ENCODE measurements at regions not wholly inside any gene's neighbourhood (a gene's known extent, or its start where the extent isn't known, plus 50 kb on each side); places are given as distances from the start of the nearest gene placed in this dataset.

DNA sequence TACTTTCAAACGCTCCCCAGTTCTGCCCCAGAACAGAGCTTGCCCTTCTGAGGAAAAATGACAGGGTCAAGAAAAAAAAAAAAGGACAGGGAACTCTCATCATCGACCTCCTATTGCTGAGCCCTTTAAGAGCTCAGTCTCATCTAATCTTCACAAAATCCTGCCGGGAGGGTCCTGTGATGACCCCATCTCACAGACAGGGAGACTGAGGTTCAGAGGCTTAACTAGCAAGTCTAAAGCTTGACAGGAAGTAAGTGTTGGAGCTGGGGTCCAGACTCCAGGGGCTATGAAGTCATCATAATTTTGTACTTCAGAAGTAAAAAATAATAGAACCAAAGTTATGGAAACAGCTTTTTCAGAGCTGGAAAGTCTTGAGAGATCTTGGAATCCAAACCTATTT, 171.1 kb upstream of the MYCN start:
- no peaks in the 10 kb centered on the region for H3K27me3 ChIP-seq (ENCODE audit: insufficient read depth, low read length)
- no peak overlapping the region for H3K4me3 ChIP-seq (ENCODE audit: insufficient read depth, low read depth, low read length)
- H3K36me3 ChIP-seq (ENCODE audit: insufficient read depth, low read length): no peaks in the 10 kb centered on the region
- H3K79me2 ChIP-seq (ENCODE audit: insufficient read depth, low read length): no peaks in the 10 kb centered on the region
- FAIRE-seq (no peak), DNase-seq (ENCODE audit: low read depth) (no peak)
- no peak overlapping the region for H3K27ac Mint-ChIP-seq (ENCODE audit: unreplicated experiment)
- no peak for TF ChIP-seq EZH2 (IDR thresholded peaks at IDR 0.05; ENCODE audit: insufficient read depth, low read length)
- TF ChIP-seq, protein P1, sequence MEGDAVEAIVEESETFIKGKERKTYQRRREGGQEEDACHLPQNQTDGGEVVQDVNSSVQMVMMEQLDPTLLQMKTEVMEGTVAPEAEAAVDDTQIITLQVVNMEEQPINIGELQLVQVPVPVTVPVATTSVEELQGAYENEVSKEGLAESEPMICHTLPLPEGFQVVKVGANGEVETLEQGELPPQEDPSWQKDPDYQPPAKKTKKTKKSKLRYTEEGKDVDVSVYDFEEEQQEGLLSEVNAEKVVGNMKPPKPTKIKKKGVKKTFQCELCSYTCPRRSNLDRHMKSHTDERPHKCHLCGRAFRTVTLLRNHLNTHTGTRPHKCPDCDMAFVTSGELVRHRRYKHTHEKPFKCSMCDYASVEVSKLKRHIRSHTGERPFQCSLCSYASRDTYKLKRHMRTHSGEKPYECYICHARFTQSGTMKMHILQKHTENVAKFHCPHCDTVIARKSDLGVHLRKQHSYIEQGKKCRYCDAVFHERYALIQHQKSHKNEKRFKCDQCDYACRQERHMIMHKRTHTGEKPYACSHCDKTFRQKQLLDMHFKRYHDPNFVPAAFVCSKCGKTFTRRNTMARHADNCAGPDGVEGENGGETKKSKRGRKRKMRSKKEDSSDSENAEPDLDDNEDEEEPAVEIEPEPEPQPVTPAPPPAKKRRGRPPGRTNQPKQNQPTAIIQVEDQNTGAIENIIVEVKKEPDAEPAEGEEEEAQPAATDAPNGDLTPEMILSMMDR (IDR thresholded peaks at IDR 0.05; ENCODE audit: insufficient read depth, low read depth, low read length): no peak
- H3K4me1 Mint-ChIP-seq (ENCODE audit: low read depth, unreplicated experiment): peaks cover 3% of the 10 kb centered on the region
- no peak overlapping the region for H3K4me2 ChIP-seq (ENCODE audit: low read length)
- H3K36me3 Mint-ChIP-seq (ENCODE audit: low read depth, unreplicated experiment): no peaks in the 10 kb centered on the region
- H3K9me3 ChIP-seq (ENCODE audit: insufficient read depth, low read depth, low read length): no peaks in the 10 kb centered on the region
- H3K9ac ChIP-seq (ENCODE audit: low read length): no peak overlapping the region
- H3K4me3 Mint-ChIP-seq (ENCODE audit: unreplicated experiment): no peak overlapping the region
- no peaks in the 10 kb centered on the region for H4K20me1 ChIP-seq (ENCODE audit: insufficient read depth, low read length)
- no peak overlapping the region for H2AFZ ChIP-seq (ENCODE audit: low read depth, low read length)
- no peaks in the 10 kb centered on the region for H3K9me3 Mint-ChIP-seq (ENCODE audit: unreplicated experiment)
- peaks cover 31% of the 10 kb centered on the region for H3K27me3 Mint-ChIP-seq (ENCODE audit: low read depth, unreplicated experiment)
- no peaks in the 10 kb centered on the region for H3K4me1 ChIP-seq (ENCODE audit: insufficient read depth, low read length)
- no peak overlapping the region for H3K27ac ChIP-seq (ENCODE audit: low read depth, low read length)

DNA sequence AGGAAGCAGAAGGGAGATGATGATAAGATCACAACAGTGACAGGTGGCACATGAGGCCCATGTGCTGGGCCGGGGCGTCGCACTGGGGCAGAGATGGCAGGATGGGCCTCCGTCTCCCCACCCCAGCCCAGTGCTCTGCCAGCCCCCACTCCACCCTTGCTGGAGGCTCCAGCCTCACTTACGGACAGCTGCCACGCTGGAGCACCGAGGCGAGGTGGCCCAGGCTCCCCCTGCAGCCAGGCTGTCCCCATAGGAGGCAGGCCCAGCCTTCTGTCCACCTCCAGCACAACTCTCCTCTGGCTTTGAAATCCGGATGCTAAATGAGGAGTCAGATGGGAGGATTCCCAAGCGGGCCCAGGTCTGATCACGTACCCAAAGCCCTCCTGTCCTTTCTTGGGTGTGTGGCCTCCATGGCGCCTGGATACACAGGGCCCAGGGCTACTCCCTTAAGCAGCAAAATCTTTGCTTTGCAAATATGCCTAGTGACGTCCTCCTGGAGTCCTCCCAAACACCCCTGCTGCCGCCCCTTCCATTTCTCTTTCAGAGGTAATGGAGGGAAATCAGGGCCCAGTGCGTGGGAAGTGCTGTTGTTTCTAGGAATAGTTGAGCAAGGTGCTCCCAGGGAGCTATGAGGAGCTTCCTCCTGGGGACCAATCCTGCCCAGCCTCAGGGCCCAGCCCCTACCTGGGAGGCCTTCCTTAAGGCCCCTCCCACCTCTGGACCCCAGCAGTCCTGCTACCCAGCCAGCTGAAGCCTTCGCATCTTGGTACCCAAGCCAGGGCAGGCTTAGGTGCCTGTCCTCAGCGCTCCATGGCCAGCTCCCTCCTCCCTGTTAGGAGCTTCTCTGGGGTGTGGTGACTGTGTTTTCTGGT, 170.4 kb upstream of the MYCN start:
- Histone ChIP-seq H2AFZ (ENCODE audit: low read depth, low read length) (no peak overlapping the region), H3K4me3 (ENCODE audit: insufficient read depth, low read depth, low read length) (no peak overlapping the region), H3K4me1 (ENCODE audit: insufficient read depth, low read length) (no peaks in the 10 kb centered on the region), H3K27ac (ENCODE audit: low read depth, low read length) (no peak overlapping the region), H3K36me3 (ENCODE audit: insufficient read depth, low read length) (no peaks in the 10 kb centered on the region), H3K27me3 (ENCODE audit: insufficient read depth, low read length) (no peaks in the 10 kb centered on the region), H3K4me2 (ENCODE audit: low read length) (no peak overlapping the region), H3K79me2 (ENCODE audit: insufficient read depth, low read length) (no peaks in the 10 kb centered on the region), H3K9me3 (ENCODE audit: insufficient read depth, low read depth, low read length) (no peaks in the 10 kb centered on the region), H3K9ac (ENCODE audit: low read length) (no peak overlapping the region), H4K20me1 (ENCODE audit: insufficient read depth, low read length) (no peaks in the 10 kb centered on the region)
- Mint-ChIP-seq H3K4me3 (ENCODE audit: unreplicated experiment) (no peak overlapping the region), H3K4me1 (ENCODE audit: low read depth, unreplicated experiment) (peaks cover 3% of the 10 kb centered on the region), H3K36me3 (ENCODE audit: low read depth, unreplicated experiment) (no peaks in the 10 kb centered on the region), H3K9me3 (ENCODE audit: unreplicated experiment) (no peaks in the 10 kb centered on the region), H3K27ac (ENCODE audit: unreplicated experiment) (no peak overlapping the region), H3K27me3 (ENCODE audit: low read depth, unreplicated experiment) (peaks cover 29% of the 10 kb centered on the region)
- DNase-seq (ENCODE audit: low read depth) (no peak), FAIRE-seq (no peak)
- TF ChIP-seq, protein P1 (IDR thresholded peaks at IDR 0.05; ENCODE audit: insufficient read depth, low read depth, low read length): no peak
- no peak for TF ChIP-seq EZH2 (IDR thresholded peaks at IDR 0.05; ENCODE audit: insufficient read depth, low read length)

DNA sequence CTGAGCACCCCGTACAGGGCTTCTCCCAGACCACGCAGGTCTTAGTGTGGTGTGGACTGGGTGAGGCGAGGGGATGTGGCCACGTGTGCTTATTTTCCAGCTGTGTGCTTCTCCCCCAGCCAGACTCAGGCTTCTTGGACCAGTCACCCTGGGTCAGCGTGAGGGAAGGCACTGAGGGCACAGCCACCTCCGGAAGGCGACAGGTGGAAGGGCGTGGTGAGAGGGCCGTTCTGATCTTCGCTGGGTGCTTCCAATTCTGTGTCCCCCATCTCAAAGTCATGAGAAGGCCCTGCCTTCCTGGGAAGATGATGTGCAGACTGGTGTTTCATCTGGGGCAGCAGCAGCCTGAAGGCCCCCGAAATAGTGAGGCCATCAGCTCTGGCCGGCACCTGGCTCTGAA, 169.7 kb upstream of the MYCN start:
- H3K9me3 Mint-ChIP-seq (ENCODE audit: unreplicated experiment): no peaks in the 10 kb centered on the region
- H3K4me1 Mint-ChIP-seq (ENCODE audit: low read depth, unreplicated experiment): peaks cover 3% of the 10 kb centered on the region
- H3K27me3 Mint-ChIP-seq (ENCODE audit: low read depth, unreplicated experiment): peaks cover 26% of the 10 kb centered on the region

More for the DNA sequence above, 169.7 kb upstream of the MYCN start:
- H3K27ac ChIP-seq (ENCODE audit: low read depth, low read length): no peak overlapping the region
- Mint-ChIP-seq H3K27ac (ENCODE audit: unreplicated experiment) (no peak overlapping the region), H3K36me3 (ENCODE audit: low read depth, unreplicated experiment) (no peaks in the 10 kb centered on the region), H3K4me3 (ENCODE audit: unreplicated experiment) (no peak overlapping the region)
- no peak for TF ChIP-seq EZH2 (IDR thresholded peaks at IDR 0.05; ENCODE audit: insufficient read depth, low read length)
- TF ChIP-seq, protein P1 (IDR thresholded peaks at IDR 0.05; ENCODE audit: insufficient read depth, low read depth, low read length): no peak
- H3K9ac ChIP-seq (ENCODE audit: low read length): no peak overlapping the region
- no peaks in the 10 kb centered on the region for H3K9me3 ChIP-seq (ENCODE audit: insufficient read depth, low read depth, low read length)
- H2AFZ ChIP-seq (ENCODE audit: low read depth, low read length): no peak overlapping the region
- no peaks in the 10 kb centered on the region for H3K27me3 ChIP-seq (ENCODE audit: insufficient read depth, low read length)
- H3K79me2 ChIP-seq (ENCODE audit: insufficient read depth, low read length): no peaks in the 10 kb centered on the region
- H3K4me3 ChIP-seq (ENCODE audit: insufficient read depth, low read depth, low read length): no peak overlapping the region
- no peak overlapping the region for H3K4me2 ChIP-seq (ENCODE audit: low read length)
- H3K36me3 ChIP-seq (ENCODE audit: insufficient read depth, low read length): no peaks in the 10 kb centered on the region
- DNase-seq (ENCODE audit: low read depth) (no peak), FAIRE-seq (no peak)
- no peaks in the 10 kb centered on the region for H3K4me1 ChIP-seq (ENCODE audit: insufficient read depth, low read length)
- H4K20me1 ChIP-seq (ENCODE audit: insufficient read depth, low read length): no peaks in the 10 kb centered on the region

Data from astrocyte (in vitro differentiated cells and primary cell).